ENCODE measurements at regions not wholly inside any gene's neighbourhood (a gene's known extent, or its start where the extent isn't known, plus 50 kb on each side); places are given as distances from the start of the nearest gene placed in this dataset.

- DNase-seq = no peak
Measured at GRCh38 chr5:33260098-33260497, 180.7 kb upstream of the TARS1 start.

GRCh38 chr5:33261305-33261704, 179.5 kb upstream of the TARS1 start:
- no peak for DNase-seq

- DNase-seq = no peak
Measured at GRCh38 chr5:33261747-33262146, 179.0 kb upstream of the TARS1 start.

GRCh38 chr5:33267801-33268200, 173.0 kb upstream of the TARS1 start:
- DNase-seq = no peak

GRCh38 chr5:33268374-33268773, 172.4 kb upstream of the TARS1 start:
- no peak for DNase-seq

GRCh38 chr5:33270671-33271070, 170.1 kb upstream of the TARS1 start:
- DNase-seq = no peak

- no peak for DNase-seq
Measured at GRCh38 chr5:33271606-33272005, 169.2 kb upstream of the TARS1 start.

GRCh38 chr5:33272288-33272687, 168.5 kb upstream of the TARS1 start:
- no peak for DNase-seq

- no peak for DNase-seq
Measured at GRCh38 chr5:33273985-33274384, 166.8 kb upstream of the TARS1 start.

GRCh38 chr5:33275391-33275790, 165.4 kb upstream of the TARS1 start:
- DNase-seq = no peak

- DNase-seq = no peak
Measured at GRCh38 chr5:33275921-33276627, 164.7 kb upstream of the TARS1 start.

GRCh38 chr5:33276628-33276950, 164.2 kb upstream of the TARS1 start:
- no peak for DNase-seq

- no peak for DNase-seq
Measured at GRCh38 chr5:33277061-33277650, 163.6 kb upstream of the TARS1 start.

GRCh38 chr5:33281431-33281843, 159.3 kb upstream of the TARS1 start:
- no peak for DNase-seq

GRCh38 chr5:33282157-33282556, 158.6 kb upstream of the TARS1 start:
- DNase-seq = no peak

GRCh38 chr5:33282696-33283095, 158.1 kb upstream of the TARS1 start:
- no peak for DNase-seq

- DNase-seq = no peak
Measured at GRCh38 chr5:33283243-33283642, 157.5 kb upstream of the TARS1 start.

- no peak for DNase-seq
Measured at GRCh38 chr5:33284681-33285080, 156.1 kb upstream of the TARS1 start.

- no peak for DNase-seq
Measured at GRCh38 chr5:33287242-33287641, 153.5 kb upstream of the TARS1 start.

- no peak for DNase-seq
Measured at GRCh38 chr5:33291216-33292000, 149.4 kb upstream of the TARS1 start.

- DNase-seq = no peak
Measured at GRCh38 chr5:33297760-33298216, 143.0 kb upstream of the TARS1 start.

- DNase-seq = peak; percentile 54 to 85
Measured at GRCh38 chr5:33299621-33300208, 141.1 kb upstream of the TARS1 start.

- DNase-seq = no peak
Measured at GRCh38 chr5:33300209-33300742, 140.5 kb upstream of the TARS1 start.
